ENCODE measurements at regions not wholly inside any gene's neighbourhood (a gene's known extent, or its start where the extent isn't known, plus 50 kb on each side); places are given as distances from the start of the nearest gene placed in this dataset.

GRCh38 chr12:66921151-66921550 lies 242.3 kb upstream of the GRIP1 start:
- Histone ChIP-seq H2BK15ac (ENCODE audit: low read depth, poor library complexity, severe bottlenecking) (no peak overlapping the region), H3K14ac (ENCODE audit: low read length in 2 of 2) (no peak overlapping the region), H2AFZ (ENCODE audit: low read depth, low read length) (no peak overlapping the region), H3K27me3 (ENCODE audit: control insufficient read depth in 1 of 2, insufficient read depth in 1 of 2, low read length in 2 of 2) (no peaks in the 10 kb centered on the region), H3K4ac (ENCODE audit: low read depth in 1 of 2, low read length in 2 of 2) (no peak overlapping the region), H2AK5ac (ENCODE audit: low read length, severe bottlenecking) (no peak overlapping the region), H3K9me3 (ENCODE audit: control insufficient read depth, low read length) (no peaks in the 10 kb centered on the region), H3K36me3 (ENCODE audit: control insufficient read depth in 1 of 2, insufficient read depth in 2 of 2, low read depth in 1 of 2, low read length in 2 of 2) (no peaks in the 10 kb centered on the region), H2BK12ac (ENCODE audit: low read length in 2 of 2) (no peak overlapping the region), H3K18ac (ENCODE audit: low read depth in 1 of 2, low read length in 2 of 2) (no peak overlapping the region), H3K4me1 (ENCODE audit: control insufficient read depth, insufficient read depth, low read depth, low read length) (no peaks in the 10 kb centered on the region), H2BK5ac (ENCODE audit: low read depth, low read length, poor library complexity, severe bottlenecking) (no peak overlapping the region), H3K9ac (ENCODE audit: low read length) (no peak overlapping the region), H2BK120ac (ENCODE audit: low read depth, low read length) (no peak overlapping the region), H4K91ac (ENCODE audit: low read length) (no peak overlapping the region), H3K23ac (ENCODE audit: low read length in 2 of 2) (no peak overlapping the region), H3K4me2 (ENCODE audit: low read length, poor library complexity, severe bottlenecking) (no peak overlapping the region), H3K79me1 (replicated peaks; ENCODE audit: low read length, poor library complexity, severe bottlenecking) (peaks cover 1% of the 10 kb centered on the region), H3K27ac (ENCODE audit: low read length, poor library complexity, severe bottlenecking) (no peak overlapping the region), H4K8ac (ENCODE audit: low read length) (no peak overlapping the region), H3K4me3 (ENCODE audit: insufficient read depth in 1 of 2, low read depth in 1 of 2, low read length in 2 of 2) (no peak overlapping the region)
- DNase-seq, result no peak
- 72% methylated on average over 1 of the region's 1 CpG for WGBS

GRCh38 chr12:66925083-66925482 lies 246.2 kb upstream of the GRIP1 start:
- 100% methylated on average over 1 of the region's 2 CpGs for WGBS
- no peak overlapping the region for H3K23ac ChIP-seq (ENCODE audit: low read length in 2 of 2)
- no peak overlapping the region for H3K4me3 ChIP-seq (ENCODE audit: insufficient read depth in 1 of 2, low read depth in 1 of 2, low read length in 2 of 2)
- H3K14ac ChIP-seq (ENCODE audit: low read length in 2 of 2), result no peak overlapping the region
- H4K91ac ChIP-seq (ENCODE audit: low read length), result no peak overlapping the region
- no peak overlapping the region for H2AFZ ChIP-seq (ENCODE audit: low read depth, low read length)
- no peak overlapping the region for H3K4ac ChIP-seq (ENCODE audit: low read depth in 1 of 2, low read length in 2 of 2)
- no peaks in the 10 kb centered on the region for H3K4me1 ChIP-seq (ENCODE audit: control insufficient read depth, insufficient read depth, low read depth, low read length)
- no peak overlapping the region for H4K8ac ChIP-seq (ENCODE audit: low read length)
- no peak overlapping the region for H2AK5ac ChIP-seq (ENCODE audit: low read length, severe bottlenecking)
- no peak overlapping the region for H3K18ac ChIP-seq (ENCODE audit: low read depth in 1 of 2, low read length in 2 of 2)
- H2BK120ac ChIP-seq (ENCODE audit: low read depth, low read length), result no peak overlapping the region
- no peak overlapping the region for H2BK15ac ChIP-seq (ENCODE audit: low read depth, poor library complexity, severe bottlenecking)
- no peak overlapping the region for H3K27ac ChIP-seq (ENCODE audit: low read length, poor library complexity, severe bottlenecking)
- no peaks in the 10 kb centered on the region for H3K9me3 ChIP-seq (ENCODE audit: control insufficient read depth, low read length)
- no peak overlapping the region for H3K9ac ChIP-seq (ENCODE audit: low read length)
- peaks cover 1% of the 10 kb centered on the region for H3K79me1 ChIP-seq (replicated peaks; ENCODE audit: low read length, poor library complexity, severe bottlenecking)
- peaks cover 5 to 6% of the 10 kb centered on the region in 2 experiments for H3K27me3 ChIP-seq (ENCODE audit: control insufficient read depth in 1 of 2, insufficient read depth in 1 of 2, low read length in 2 of 2)
- H3K4me2 ChIP-seq (ENCODE audit: low read length, poor library complexity, severe bottlenecking), result no peak overlapping the region
- no peak overlapping the region for H2BK12ac ChIP-seq (ENCODE audit: low read length in 2 of 2)
- H3K36me3 ChIP-seq (ENCODE audit: control insufficient read depth in 1 of 2, insufficient read depth in 2 of 2, low read depth in 1 of 2, low read length in 2 of 2), result no peaks in the 10 kb centered on the region
- H2BK5ac ChIP-seq (ENCODE audit: low read depth, low read length, poor library complexity, severe bottlenecking), result no peak overlapping the region
- no peak for DNase-seq

GRCh38 chr12:66929121-66929520 lies 250.2 kb upstream of the GRIP1 start:
- Histone ChIP-seq H2BK15ac (ENCODE audit: low read depth, poor library complexity, severe bottlenecking) (no peak overlapping the region), H3K23ac (ENCODE audit: low read length in 2 of 2) (peak overlapping the region in 1 of 2 experiments; percentile 89), H3K4me2 (ENCODE audit: low read length, poor library complexity, severe bottlenecking) (no peak overlapping the region), H3K9me3 (ENCODE audit: control insufficient read depth, low read length) (no peaks in the 10 kb centered on the region), H3K4me3 (ENCODE audit: insufficient read depth in 1 of 2, low read depth in 1 of 2, low read length in 2 of 2) (no peak overlapping the region), H3K27me3 (ENCODE audit: control insufficient read depth in 1 of 2, insufficient read depth in 1 of 2, low read length in 2 of 2) (peaks cover 5 to 6% of the 10 kb centered on the region in 2 experiments), H3K4me1 (ENCODE audit: control insufficient read depth, insufficient read depth, low read depth, low read length) (no peaks in the 10 kb centered on the region), H3K4ac (ENCODE audit: low read depth in 1 of 2, low read length in 2 of 2) (no peak overlapping the region), H2BK5ac (ENCODE audit: low read depth, low read length, poor library complexity, severe bottlenecking) (no peak overlapping the region), H3K36me3 (ENCODE audit: control insufficient read depth in 1 of 2, insufficient read depth in 2 of 2, low read depth in 1 of 2, low read length in 2 of 2) (no peaks in the 10 kb centered on the region), H3K18ac (ENCODE audit: low read depth in 1 of 2, low read length in 2 of 2) (no peak overlapping the region), H2BK120ac (ENCODE audit: low read depth, low read length) (no peak overlapping the region), H2AK5ac (ENCODE audit: low read length, severe bottlenecking) (no peak overlapping the region), H3K14ac (ENCODE audit: low read length in 2 of 2) (no peak overlapping the region), H3K27ac (ENCODE audit: low read length, poor library complexity, severe bottlenecking) (no peak overlapping the region), H3K79me1 (replicated peaks; ENCODE audit: low read length, poor library complexity, severe bottlenecking) (no peaks in the 10 kb centered on the region), H2AFZ (ENCODE audit: low read depth, low read length) (no peak overlapping the region), H4K91ac (ENCODE audit: low read length) (no peak overlapping the region), H4K8ac (ENCODE audit: low read length) (no peak overlapping the region), H2BK12ac (ENCODE audit: low read length in 2 of 2) (no peak overlapping the region), H3K9ac (ENCODE audit: low read length) (no peak overlapping the region)
- no peak for DNase-seq

GRCh38 chr12:66931091-66931490 lies 252.2 kb upstream of the GRIP1 start:
- Histone ChIP-seq H2BK5ac (ENCODE audit: low read depth, low read length, poor library complexity, severe bottlenecking) (no peak overlapping the region), H3K4ac (ENCODE audit: low read depth in 1 of 2, low read length in 2 of 2) (no peak overlapping the region), H3K27ac (ENCODE audit: low read length, poor library complexity, severe bottlenecking) (no peak overlapping the region), H2AK5ac (ENCODE audit: low read length, severe bottlenecking) (no peak overlapping the region), H3K4me3 (ENCODE audit: insufficient read depth in 1 of 2, low read depth in 1 of 2, low read length in 2 of 2) (no peak overlapping the region), H3K9ac (ENCODE audit: low read length) (no peak overlapping the region), H3K27me3 (ENCODE audit: control insufficient read depth in 1 of 2, insufficient read depth in 1 of 2, low read length in 2 of 2) (peaks cover 5 to 6% of the 10 kb centered on the region in 2 experiments), H4K91ac (ENCODE audit: low read length) (no peak overlapping the region), H2AFZ (ENCODE audit: low read depth, low read length) (no peak overlapping the region), H3K23ac (ENCODE audit: low read length in 2 of 2) (no peak overlapping the region), H3K18ac (ENCODE audit: low read depth in 1 of 2, low read length in 2 of 2) (no peak overlapping the region), H3K36me3 (ENCODE audit: control insufficient read depth in 1 of 2, insufficient read depth in 2 of 2, low read depth in 1 of 2, low read length in 2 of 2) (no peaks in the 10 kb centered on the region), H3K14ac (ENCODE audit: low read length in 2 of 2) (no peak overlapping the region), H2BK12ac (ENCODE audit: low read length in 2 of 2) (no peak overlapping the region), H3K9me3 (ENCODE audit: control insufficient read depth, low read length) (no peaks in the 10 kb centered on the region), H2BK15ac (ENCODE audit: low read depth, poor library complexity, severe bottlenecking) (no peak overlapping the region), H3K4me2 (ENCODE audit: low read length, poor library complexity, severe bottlenecking) (no peak overlapping the region), H2BK120ac (ENCODE audit: low read depth, low read length) (no peak overlapping the region), H3K79me1 (replicated peaks; ENCODE audit: low read length, poor library complexity, severe bottlenecking) (no peaks in the 10 kb centered on the region), H3K4me1 (ENCODE audit: control insufficient read depth, insufficient read depth, low read depth, low read length) (no peaks in the 10 kb centered on the region), H4K8ac (ENCODE audit: low read length) (no peak overlapping the region)
- no peak for DNase-seq
- WGBS, result 79% methylated on average over 3 of the region's 3 CpGs
